GM12865 (cell line): ENCODE measurements at regions not wholly inside any gene's neighbourhood (a gene's known extent, or its start where the extent isn't known, plus 50 kb on each side); places are given as distances from the start of the nearest gene placed in this dataset.

ENCODE experiments used
- DNase-seq: peaks from one replicate; pipeline ENCODE4 v3.0.0; 2010; ENCODE audit warnings: low read depth
- H3K4me3 ChIP-seq: 2 replicates; pipeline ENCODE4 v1.5.1; 2011; ENCODE audit warnings: mild to moderate bottlenecking, low read depth, low read length, control low read depth
- CTCF ChIP-seq: IDR thresholded peaks from 2 replicates; pipeline ENCODE4 v1.5.1; 2011; ENCODE audit warnings: low read length, control low read depth, low read depth, inconsistent platforms; ENCODE audit not compliant: insufficient read depth; ENCODE audit errors: missing control alignments

- no peak for DNase-seq
- no peak for TF ChIP-seq CTCF
- no peak overlapping the region for H3K4me3 ChIP-seq
Measured at GRCh38 chr16:76226011-76226410, 51.2 kb upstream of the CNTNAP4 start.

GRCh38 chr16:76226481-76226880 is 50.7 kb upstream of the CNTNAP4 start:
- TF ChIP-seq CTCF: no peak
- DNase-seq: no peak
- no peak overlapping the region for H3K4me3 ChIP-seq
